IMR-90 (cell line): ENCODE measurements at regions not wholly inside any gene's neighbourhood (a gene's known extent, or its start where the extent isn't known, plus 50 kb on each side); places are given as distances from the start of the nearest gene placed in this dataset.

Experiments
- ATAC-seq: fragments of 200-7000 bp; cut with Tn5 transposase; 2 replicates; pipeline ENCODE4 v1.9.1; 2020; ENCODE audit warnings: low read depth, mild to moderate bottlenecking, moderate library complexity
- BruUV-seq: library from RNA; stranded (reverse); fragments of 400-500 nt; replicated peaks from 2 replicates; lab custom pipeline; 2021; lab: Mats Ljungman, UMichigan
- CTCF ChIA-PET: fragments of 300-600 bp; formaldehyde crosslinking; extraction: SDS; loops from one replicate; lab custom pipeline; 2021; ENCODE audit warnings: antibody characterized with exemption; lab: Yijun Ruan, JAX
- POLR2A ChIA-PET: fragments of 300-600 bp; sonication (Branson Sonifier 250); formaldehyde crosslinking; loops from one replicate; lab custom pipeline; 2022; ENCODE audit warnings: antibody characterized with exemption; ENCODE audit not compliant: unreplicated experiment; lab: Charles Lee
- DNase-seq: peaks from one replicate; pipeline ENCODE4 v3.0.0; 2013
- H2AFZ ChIP-seq: replicated peaks from 2 replicates; pipeline ENCODE3; 2013; ENCODE audit warnings: low read length, mild to moderate bottlenecking; ENCODE audit not compliant: poor library complexity
- H2AK5ac ChIP-seq: 2 replicates; pipeline ENCODE4 v1.6.1; 2013; ENCODE audit warnings: low read depth, low read length, inconsistent platforms
- H2AK9ac ChIP-seq: replicated peaks from 2 replicates; pipeline ENCODE3; 2013; ENCODE audit warnings: mild to moderate bottlenecking, low read depth, low read length, moderate library complexity; ENCODE audit not compliant: poor library complexity
- H2BK120ac ChIP-seq: 2 replicates; pipeline ENCODE4 v1.6.1; 2013; ENCODE audit warnings: low read depth, low read length, inconsistent platforms
- H2BK15ac ChIP-seq: 3 replicates; pipeline ENCODE4 v1.6.1; 2013; ENCODE audit warnings: low read depth, low read length, inconsistent platforms
- H2BK20ac ChIP-seq: 2 replicates; pipeline ENCODE4 v1.6.1; 2013; ENCODE audit warnings: low read depth, mild to moderate bottlenecking, inconsistent platforms, low read length, moderate library complexity
- H2BK5ac ChIP-seq: 2 replicates; pipeline ENCODE4 v1.6.1; 2013; ENCODE audit warnings: mild to moderate bottlenecking, low read depth, low read length, inconsistent platforms; ENCODE audit not compliant: poor library complexity, severe bottlenecking
- H3K14ac ChIP-seq: replicated peaks from 2 replicates; pipeline ENCODE4 v1.6.1; 2013; ENCODE audit warnings: low read depth, low read length, inconsistent platforms
- H3K18ac ChIP-seq: 2 replicates; pipeline ENCODE4 v1.6.1; 2013; ENCODE audit warnings: low read depth, low read length, control low read depth
- H3K23ac ChIP-seq: 2 replicates; pipeline ENCODE4 v1.6.1; 2013; ENCODE audit warnings: low read depth, low read length, inconsistent platforms
- H3K27ac ChIP-seq: 2 replicates; pipeline ENCODE4 v1.5.1; 2013; ENCODE audit warnings: mild to moderate bottlenecking, control low read depth, low read length; ENCODE audit not compliant: insufficient read depth
- H3K27me3 ChIP-seq: 2 replicates; pipeline ENCODE4 v1.6.1; 2013; ENCODE audit warnings: low read length; ENCODE audit not compliant: control insufficient read depth, insufficient read depth
- H3K36me3 ChIP-seq: 2 replicates; pipeline ENCODE4 v1.6.1; 2013; ENCODE audit warnings: low read length, mixed read lengths; ENCODE audit not compliant: control insufficient read depth, insufficient read depth
- H3K4ac ChIP-seq: 2 replicates; pipeline ENCODE4 v1.6.1; 2013; ENCODE audit warnings: low read depth, low read length, inconsistent platforms
- H3K4me1 ChIP-seq: 2 replicates; pipeline ENCODE4 v1.6.1; 2013; ENCODE audit warnings: low read length, mixed read lengths; ENCODE audit not compliant: control insufficient read depth, insufficient read depth
- H3K4me2 ChIP-seq: 2 replicates; pipeline ENCODE4 v1.6.1; 2013; ENCODE audit warnings: low read depth, mild to moderate bottlenecking, control low read depth, low read length, moderate library complexity
- H3K4me3 ChIP-seq: 2 replicates; pipeline ENCODE4 v1.5.1; 2013; ENCODE audit warnings: low read depth, mild to moderate bottlenecking, control low read depth, low read length, moderate library complexity; ENCODE audit not compliant: insufficient read depth
- H3K56ac ChIP-seq: 2 replicates; pipeline ENCODE4 v1.6.1; 2013; ENCODE audit warnings: low read length, inconsistent platforms; ENCODE audit not compliant: insufficient read depth; ENCODE audit errors: extremely low read depth
- H3K79me1 ChIP-seq, 2 experiments: 2 replicates each; pipeline ENCODE4 v1.6.1; 2013; ENCODE audit warnings: low read length in 2 of 2, inconsistent platforms in 1 of 2, low read depth in 1 of 2
- H3K9ac ChIP-seq: 2 replicates; pipeline ENCODE4 v1.6.1; 2013; ENCODE audit warnings: low read depth, low read length, control low read depth
- H3K9me1 ChIP-seq: 2 replicates; pipeline ENCODE4 v1.6.1; 2013; ENCODE audit warnings: low read length, inconsistent platforms; ENCODE audit not compliant: insufficient read depth
- H3K9me3 ChIP-seq: 2 replicates; pipeline ENCODE4 v1.6.1; 2013; ENCODE audit warnings: low read length; ENCODE audit not compliant: control insufficient read depth, insufficient read depth
- H4K20me1 ChIP-seq: 2 replicates; pipeline ENCODE4 v1.6.1; 2013; ENCODE audit warnings: low read length, inconsistent platforms; ENCODE audit not compliant: insufficient read depth
- H4K5ac ChIP-seq: 2 replicates; pipeline ENCODE4 v1.6.1; 2013; ENCODE audit warnings: mild to moderate bottlenecking, low read depth, low read length, control low read depth
- H4K8ac ChIP-seq, 2 experiments: 2 replicates each; pipeline ENCODE4 v1.6.1; 2013; ENCODE audit warnings: low read depth in 2 of 2, low read length in 2 of 2, control low read depth in 1 of 2, inconsistent platforms in 1 of 2
- H4K91ac ChIP-seq: 2 replicates; pipeline ENCODE4 v1.6.1; 2013; ENCODE audit warnings: low read depth, low read length, inconsistent platforms; ENCODE audit not compliant: insufficient read depth
- CEBPB ChIP-seq: IDR thresholded peaks from 2 replicates; pipeline ENCODE4 v1.6.1; 2012; ENCODE audit warnings: low read depth, low read length, improper control_type of control experiment
- CHD1 ChIP-seq: IDR thresholded peaks from 2 replicates; pipeline ENCODE4 v1.6.1; 2012; ENCODE audit warnings: low read depth, low read length, improper control_type of control experiment
- FOS ChIP-seq: fragments of 150-350 bp; IDR thresholded peaks from 2 replicates; pipeline ENCODE4 v1.6.1; 2016; ENCODE audit warnings: low read depth, low read length
- MAFK ChIP-seq: IDR thresholded peaks from 2 replicates; pipeline ENCODE4 v1.6.1; 2012; ENCODE audit warnings: low read depth, low read length, improper control_type of control experiment
- MXI1 ChIP-seq: IDR thresholded peaks from 2 replicates; pipeline ENCODE4 v1.6.1; 2012; ENCODE audit warnings: low read depth, mild to moderate bottlenecking, low read length, moderate library complexity, borderline replicate concordance
- NFE2L2 ChIP-seq: fragments of 150-350 bp; IDR thresholded peaks from 2 replicates; pipeline ENCODE4 v1.6.1; 2016; ENCODE audit warnings: low read depth, mild to moderate bottlenecking, low read length
- POLR2A ChIP-seq: IDR thresholded peaks from 2 replicates; pipeline ENCODE4 v1.6.1; 2012; ENCODE audit warnings: mild to moderate bottlenecking, low read depth, low read length
- RAD21 ChIP-seq: IDR thresholded peaks from 2 replicates; pipeline ENCODE4 v1.6.1; 2012; ENCODE audit warnings: low read length, improper control_type of control experiment
- RCOR1 ChIP-seq: IDR thresholded peaks from 2 replicates; pipeline ENCODE4 v1.6.1; 2012; ENCODE audit warnings: mild to moderate bottlenecking, low read length, improper control_type of control experiment; ENCODE audit not compliant: insufficient replicate concordance
- RFX5 ChIP-seq: IDR thresholded peaks from 2 replicates; pipeline ENCODE4 v1.8.0; 2012; ENCODE audit warnings: low read depth, mild to moderate bottlenecking, low read length, moderate library complexity
- SMC3 ChIP-seq: fragments of 150-350 bp; IDR thresholded peaks from 2 replicates; pipeline ENCODE4 v1.6.1; 2016; ENCODE audit warnings: low read depth, mild to moderate bottlenecking, antibody characterized with exemption, low read length, moderate library complexity
- USF2 ChIP-seq: fragments of 150-350 bp; IDR thresholded peaks from 2 replicates; pipeline ENCODE4 v1.6.1; 2017; ENCODE audit warnings: mild to moderate bottlenecking, antibody characterized with exemption, low read length, low read depth
- WGBS, 2 experiments: methylation state at CpG; one replicate each; pipeline versions ENCODE4 v1.1.5 to v1.1.7; 2013; ENCODE audit warnings: missing lambda C conversion rate in 2 of 2; ENCODE audit not compliant: insufficient read length in 1 of 2; ENCODE audit errors: extremely low coverage in 2 of 2; 5-methylcytosine and 5-hydroxymethylcytosine counted together
- dilution Hi-C: fragments of 300-500 bp; cut with HindIII; formaldehyde crosslinking; loops from one replicate; pipeline ENCODE4 v1.14.3; 2018; ENCODE audit warnings: low sequenced_read_pairs; ENCODE audit not compliant: unreplicated experiment
- in situ Hi-C: fragments of 300-500 bp; cut with MboI; formaldehyde crosslinking; loops from 3 replicates; pipeline ENCODE4 v1.14.3; 2019; ENCODE audit warnings: low sequenced_read_pairs, inconsistent platforms, mixed read lengths
- intact Hi-C: fragments of 100-400 bp; cut with micrococcal nuclease; formaldehyde crosslinking; loops from 2 replicates; pipeline ENCODE4 v1.10.0; 2022
- TF ChIP-seq, protein P1 (sequence below): fragments of 150-350 bp; IDR thresholded peaks from 2 replicates; pipeline ENCODE4 v1.6.1; 2016; ENCODE audit warnings: low read depth, mild to moderate bottlenecking, low read length, moderate library complexity, borderline replicate concordance
- TF ChIP-seq, protein P2 (sequence below): conservative IDR thresholded peaks from 2 replicates; pipeline ENCODE4 v1.5.1; 2012; ENCODE audit warnings: mild to moderate bottlenecking, low read depth, low read length, improper control_type of control experiment

DNA sequence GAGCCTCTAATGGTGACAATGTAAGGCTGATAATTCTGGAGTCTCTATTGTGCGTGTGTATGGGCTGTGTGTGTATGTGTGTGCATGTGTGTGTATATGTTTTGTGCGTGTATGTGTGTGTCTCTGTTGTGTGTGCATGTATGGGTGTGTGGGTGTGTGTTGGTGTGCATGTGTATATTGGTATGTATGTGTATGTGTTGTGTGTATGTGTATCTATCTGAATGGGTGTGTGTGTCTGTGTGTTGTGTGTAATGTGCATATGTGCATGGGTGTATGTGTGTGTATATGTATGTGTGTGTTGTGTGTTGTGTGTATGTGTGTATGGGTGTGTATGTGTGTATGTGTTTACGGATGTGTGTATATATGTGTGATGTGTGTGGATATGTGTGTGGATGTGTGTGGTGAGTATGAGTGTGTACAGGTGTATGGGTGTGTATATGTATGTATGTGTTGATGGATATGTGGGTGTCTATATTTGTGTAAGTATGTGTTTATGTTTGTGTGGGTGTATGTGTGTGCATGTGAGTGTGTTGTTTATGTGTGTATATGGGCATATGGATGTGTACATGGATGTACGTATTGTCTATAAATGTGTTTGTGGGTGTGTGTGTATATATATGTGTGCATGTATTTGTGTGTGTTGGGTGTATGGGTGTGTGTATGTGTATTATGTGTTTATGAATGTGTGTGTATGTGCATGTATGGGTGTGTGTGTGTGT is 366.7 kb downstream of the UQCRFS1 start:
- Histone ChIP-seq H4K5ac (no peak overlapping the region), H2BK5ac (peak overlapping the region; percentile 84), H3K27ac (no peak overlapping the region), H2BK120ac (no peak overlapping the region), H4K91ac (no peak overlapping the region), H3K9me3 (no peaks in the 10 kb centered on the region; the same call in none of the 2 replicates), H2AK5ac (no peak overlapping the region), H3K79me1 (no peaks in the 10 kb centered on the region), H3K4me3 (no peak overlapping the region), H2AK9ac (no peak overlapping the region), H4K20me1 (no peaks in the 10 kb centered on the region), H2BK20ac (no peak overlapping the region), H4K8ac (no peak overlapping the region), H3K4me2 (no peak overlapping the region), H3K14ac (no peak overlapping the region), H3K9me1 (no peaks in the 10 kb centered on the region), H3K18ac (no peak overlapping the region), H2AFZ (no peak overlapping the region), H3K56ac (no peak overlapping the region), H3K23ac (no peak overlapping the region), H2BK15ac (no peak overlapping the region), H3K4ac (no peak overlapping the region), H3K27me3 (no peaks in the 10 kb centered on the region), H3K9ac (no peak overlapping the region), H3K36me3 (no peaks in the 10 kb centered on the region), H3K4me1 (no peaks in the 10 kb centered on the region)
- intact Hi-C loops (no loop called here), in situ Hi-C loops (no loop called here), dilution Hi-C loops (no loop called here)
- TF ChIP-seq RCOR1 = no peak
- TF ChIP-seq MAFK = no peak
- TF ChIP-seq, protein P1, sequence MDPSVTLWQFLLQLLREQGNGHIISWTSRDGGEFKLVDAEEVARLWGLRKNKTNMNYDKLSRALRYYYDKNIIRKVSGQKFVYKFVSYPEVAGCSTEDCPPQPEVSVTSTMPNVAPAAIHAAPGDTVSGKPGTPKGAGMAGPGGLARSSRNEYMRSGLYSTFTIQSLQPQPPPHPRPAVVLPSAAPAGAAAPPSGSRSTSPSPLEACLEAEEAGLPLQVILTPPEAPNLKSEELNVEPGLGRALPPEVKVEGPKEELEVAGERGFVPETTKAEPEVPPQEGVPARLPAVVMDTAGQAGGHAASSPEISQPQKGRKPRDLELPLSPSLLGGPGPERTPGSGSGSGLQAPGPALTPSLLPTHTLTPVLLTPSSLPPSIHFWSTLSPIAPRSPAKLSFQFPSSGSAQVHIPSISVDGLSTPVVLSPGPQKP = no peak
- TF ChIP-seq CEBPB = no peak
- TF ChIP-seq RFX5 = no peak
- TF ChIP-seq NFE2L2 = no peak
- no peak for TF ChIP-seq USF2
- TF ChIP-seq FOS = no peak
- TF ChIP-seq RAD21 = no peak
- TF ChIP-seq CHD1 = no peak
- no peak for TF ChIP-seq POLR2A
- no peak for TF ChIP-seq MXI1
- TF ChIP-seq, protein P2, sequence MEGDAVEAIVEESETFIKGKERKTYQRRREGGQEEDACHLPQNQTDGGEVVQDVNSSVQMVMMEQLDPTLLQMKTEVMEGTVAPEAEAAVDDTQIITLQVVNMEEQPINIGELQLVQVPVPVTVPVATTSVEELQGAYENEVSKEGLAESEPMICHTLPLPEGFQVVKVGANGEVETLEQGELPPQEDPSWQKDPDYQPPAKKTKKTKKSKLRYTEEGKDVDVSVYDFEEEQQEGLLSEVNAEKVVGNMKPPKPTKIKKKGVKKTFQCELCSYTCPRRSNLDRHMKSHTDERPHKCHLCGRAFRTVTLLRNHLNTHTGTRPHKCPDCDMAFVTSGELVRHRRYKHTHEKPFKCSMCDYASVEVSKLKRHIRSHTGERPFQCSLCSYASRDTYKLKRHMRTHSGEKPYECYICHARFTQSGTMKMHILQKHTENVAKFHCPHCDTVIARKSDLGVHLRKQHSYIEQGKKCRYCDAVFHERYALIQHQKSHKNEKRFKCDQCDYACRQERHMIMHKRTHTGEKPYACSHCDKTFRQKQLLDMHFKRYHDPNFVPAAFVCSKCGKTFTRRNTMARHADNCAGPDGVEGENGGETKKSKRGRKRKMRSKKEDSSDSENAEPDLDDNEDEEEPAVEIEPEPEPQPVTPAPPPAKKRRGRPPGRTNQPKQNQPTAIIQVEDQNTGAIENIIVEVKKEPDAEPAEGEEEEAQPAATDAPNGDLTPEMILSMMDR = no peak
- no peak for TF ChIP-seq SMC3
- POLR2A ChIA-PET = no interaction called here
- ATAC-seq = no peak
- DNase-seq = no peak
- BruUV-seq = no TSS peak
- 73% methylated on average over 3 of the region's 4 CpGs; no CpG with 5 or more reads in 1 of the 2 experiments for WGBS, 2 experiments
- CTCF ChIA-PET = no interaction called here
